GM12878 (cell line): ENCODE measurements at regions not wholly inside any gene's neighbourhood (a gene's known extent, or its start where the extent isn't known, plus 50 kb on each side); places are given as distances from the start of the nearest gene placed in this dataset.

Experiments used
- ATAC-seq: fragments of 200-7000 bp; cut with Tn5 transposase; 3 replicates; pipeline ENCODE4 v1.9.1; 2020; ENCODE audit warnings: mild to moderate bottlenecking, moderate library complexity
- BruUV-seq: library from RNA; stranded (reverse); fragments of 400-500 nt; replicated peaks from 2 replicates; lab custom pipeline; 2021; lab: Mats Ljungman, UMichigan
- CTCF ChIA-PET: fragments of 300-600 bp; sonication (Branson Sonifier 250); formaldehyde crosslinking; extraction: SDS; loops from one replicate; lab custom pipeline; 2021; ENCODE audit warnings: inconsistent platforms; lab: Yijun Ruan, JAX
- POLR2A ChIA-PET: fragments of 350-600 bp; formaldehyde crosslinking; extraction: SDS; loops from one replicate; lab custom pipeline; 2021; ENCODE audit warnings: inconsistent platforms; lab: Charles Lee
- RAD21 ChIA-PET: fragments of 300-600 bp; sonication (Branson Sonifier 250); formaldehyde crosslinking; loops from one replicate; lab custom pipeline; 2023; ENCODE audit warnings: antibody characterized with exemption; ENCODE audit not compliant: unreplicated experiment; lab: Charles Lee
- SMC1A ChIA-PET: fragments of 300-600 bp; sonication (Branson Sonifier 250); formaldehyde crosslinking; loops from one replicate; lab custom pipeline; 2023; ENCODE audit not compliant: unreplicated experiment, uncharacterized antibody; lab: Charles Lee
- DNase-seq: peaks from one replicate; pipeline ENCODE4 v3.0.0-alpha.2; 2011; ENCODE audit warnings: low read depth, low spot score
- FAIRE-seq: peaks from 3 replicates; lab custom pipeline; 2011; peaks lifted over from hg19 to GRCh38; lab: Jason Lieb, UNC
- H2AFZ ChIP-seq: 2 replicates; pipeline ENCODE4 v1.6.0; 2011; ENCODE audit warnings: low read depth, low read length, control low read depth; ENCODE audit not compliant: control insufficient read depth
- H3K27ac ChIP-seq: 2 replicates; pipeline ENCODE4 v1.5.1; 2011; ENCODE audit warnings: control low read depth; ENCODE audit not compliant: control insufficient read depth, insufficient read depth
- H3K27me3 ChIP-seq, 2 experiments: replicated peaks in 1 of 2; 2 replicates each; pipeline versions ENCODE4 v1.6.0 to v1.6.1; 2011; ENCODE audit warnings: low read length in 1 of 2; ENCODE audit not compliant: control insufficient read depth in 2 of 2, insufficient read depth in 2 of 2
- H3K36me3 ChIP-seq, 2 experiments: 2 replicates each; pipeline ENCODE4 v1.5.1; 2011; ENCODE audit warnings: low read length in 1 of 2; ENCODE audit not compliant: control insufficient read depth in 2 of 2, insufficient read depth in 2 of 2
- H3K4me1 ChIP-seq: 2 replicates; pipeline ENCODE4 v1.6.1; 2011; ENCODE audit warnings: mild to moderate bottlenecking, low read length, moderate library complexity, mixed read lengths; ENCODE audit not compliant: control insufficient read depth, insufficient read depth
- H3K4me2 ChIP-seq: 2 replicates; pipeline ENCODE4 v1.6.0; 2011; ENCODE audit warnings: control low read depth; ENCODE audit not compliant: control insufficient read depth, insufficient read depth
- H3K4me3 ChIP-seq: fragments of 200-600 bp; sonication (generic); 2 replicates; pipeline ENCODE4 v1.5.1; 2016
- H3K79me2 ChIP-seq: 2 replicates; pipeline ENCODE4 v1.6.0; 2011; ENCODE audit warnings: low read length; ENCODE audit not compliant: control insufficient read depth, insufficient read depth
- H3K9ac ChIP-seq: 2 replicates; pipeline ENCODE4 v1.8.0; 2011; ENCODE audit warnings: low read length, control low read depth, mixed read lengths; ENCODE audit not compliant: control insufficient read depth, insufficient read depth
- H3K9me3 ChIP-seq: replicated peaks from 3 replicates; pipeline ENCODE4 v1.5.1; 2011; ENCODE audit warnings: mild to moderate bottlenecking, low read length; ENCODE audit not compliant: control insufficient read depth, insufficient read depth
- H4K20me1 ChIP-seq: 2 replicates; pipeline ENCODE4 v1.6.0; 2011; ENCODE audit not compliant: control insufficient read depth, insufficient read depth
- BRCA1 ChIP-seq: IDR thresholded peaks from 2 replicates; pipeline ENCODE4 v1.6.1; 2011; ENCODE audit warnings: low read depth, low read length, improper control_type of control experiment
- CHD2 ChIP-seq: IDR thresholded peaks from 2 replicates; pipeline ENCODE4 v1.6.1; 2011; ENCODE audit warnings: low read depth, low read length, improper control_type of control experiment, borderline replicate concordance
- CUX1 ChIP-seq: IDR thresholded peaks from 2 replicates; pipeline ENCODE4 v1.6.1; 2012; ENCODE audit warnings: improper control_type of control experiment, low read depth, low read length; ENCODE audit not compliant: insufficient replicate concordance
- ESRRA ChIP-seq: IDR thresholded peaks from 2 replicates; pipeline ENCODE4 v1.6.1; 2012; ENCODE audit warnings: mild to moderate bottlenecking, low read length, improper control_type of control experiment
- IRF3 ChIP-seq: fragments of 450-650 bp; IDR thresholded peaks from 2 replicates; pipeline ENCODE4 v1.6.1; 2014; ENCODE audit warnings: mild to moderate bottlenecking
- RAD51 ChIP-seq: fragments of 450-650 bp; IDR thresholded peaks from 2 replicates; pipeline ENCODE4 v1.6.1; 2016; ENCODE audit warnings: moderate library complexity, mild to moderate bottlenecking, inconsistent platforms
- SRF ChIP-seq, 2 experiments: IDR thresholded peaks; 2 replicates each; pipeline ENCODE4 v1.6.1; 2011; ENCODE audit warnings: low read depth in 2 of 2, low read length in 2 of 2, mild to moderate bottlenecking in 1 of 2, moderate library complexity in 1 of 2
- SUZ12 ChIP-seq: fragments of 200-600 bp; sonication (generic); IDR thresholded peaks from one replicate; pipeline ENCODE4 v1.6.1; 2018; ENCODE audit warnings: antibody characterized with exemption, mild to moderate bottlenecking; ENCODE audit not compliant: unreplicated experiment
- YBX1 ChIP-seq: fragments of 450-650 bp; IDR thresholded peaks from 2 replicates; pipeline ENCODE4 v1.6.1; 2016; ENCODE audit warnings: antibody characterized with exemption
- in situ Hi-C: fragments of 300-500 bp; cut with MboI; formaldehyde crosslinking; loops from 9 replicates; pipeline ENCODE4 v1.14.3; 2018; ENCODE audit warnings: mixed read lengths
- intact Hi-C: fragments of 100-400 bp; cut with micrococcal nuclease; formaldehyde crosslinking; loops from one replicate; pipeline ENCODE4 v1.14.2; 2022; ENCODE audit not compliant: unreplicated experiment
- TF ChIP-seq, protein P1 (sequence below): IDR thresholded peaks from 2 replicates; pipeline ENCODE4 v1.6.1; 2012; ENCODE audit warnings: low read depth, low read length, improper control_type of control experiment

GRCh38 chr3:106140431-106140830 is 271.6 kb upstream of the CBLB start:
- H3K36me3 ChIP-seq: no peaks in the 10 kb centered on the region
- H3K27ac ChIP-seq: no peak overlapping the region
- ATAC-seq (no peak), DNase-seq (no peak), FAIRE-seq (peak; percentile 66)
- H3K79me2 ChIP-seq: no peaks in the 10 kb centered on the region
- TF ChIP-seq CUX1: no peak
- TF ChIP-seq BRCA1: no peak
- TF ChIP-seq YBX1: no peak
- TF ChIP-seq, protein P1, sequence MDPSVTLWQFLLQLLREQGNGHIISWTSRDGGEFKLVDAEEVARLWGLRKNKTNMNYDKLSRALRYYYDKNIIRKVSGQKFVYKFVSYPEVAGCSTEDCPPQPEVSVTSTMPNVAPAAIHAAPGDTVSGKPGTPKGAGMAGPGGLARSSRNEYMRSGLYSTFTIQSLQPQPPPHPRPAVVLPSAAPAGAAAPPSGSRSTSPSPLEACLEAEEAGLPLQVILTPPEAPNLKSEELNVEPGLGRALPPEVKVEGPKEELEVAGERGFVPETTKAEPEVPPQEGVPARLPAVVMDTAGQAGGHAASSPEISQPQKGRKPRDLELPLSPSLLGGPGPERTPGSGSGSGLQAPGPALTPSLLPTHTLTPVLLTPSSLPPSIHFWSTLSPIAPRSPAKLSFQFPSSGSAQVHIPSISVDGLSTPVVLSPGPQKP: no peak
- TF ChIP-seq IRF3: no peak
- no peak for TF ChIP-seq SRF (IDR thresholded peaks at IDR 0.05; ENCODE audit: low read depth in 2 of 2, low read length in 2 of 2)
- TF ChIP-seq CHD2: no peak
- no peak for TF ChIP-seq SUZ12
- no peak for TF ChIP-seq ESRRA
- no peak for TF ChIP-seq RAD51
- SMC1A ChIA-PET: interaction anchor here (1.9 kb wide), 1 partner anchor 12 kb away, joined by 6 read pairs; no protein-coding TSS in a partner anchor
- no peaks in the 10 kb centered on the region for H3K27me3 ChIP-seq
- H3K4me3 ChIP-seq: no peak overlapping the region
- in situ Hi-C loops (no loop called here), intact Hi-C loops (no loop called here)
- POLR2A ChIA-PET: no interaction called here
- RAD21 ChIA-PET: interaction anchor here (0.9 to 1.2 kb wide), 2 partner anchors 12 to 19 kb away, joined by 3 read pairs; no protein-coding TSS in a partner anchor
- no peak overlapping the region for H3K4me2 ChIP-seq
- H4K20me1 ChIP-seq: no peaks in the 10 kb centered on the region
- peaks cover under 1% of the 10 kb centered on the region; the same call in 1 of the 3 replicates for H3K9me3 ChIP-seq
- BruUV-seq: no TSS peak
- no peak overlapping the region for H3K9ac ChIP-seq
- CTCF ChIA-PET: no interaction called here
- H3K4me1 ChIP-seq: no peaks in the 10 kb centered on the region
- no peak overlapping the region for H2AFZ ChIP-seq
